Calu3 (cell line): ENCODE measurements at regions not wholly inside any gene's neighbourhood (a gene's known extent, or its start where the extent isn't known, plus 50 kb on each side); places are given as distances from the start of the nearest gene placed in this dataset.

Experiments
- BruUV-seq: library from RNA; stranded (reverse); fragments of 400-500 nt; replicated peaks from 2 replicates; lab custom pipeline; 2021; lab: Mats Ljungman, UMichigan
- CTCF ChIA-PET: fragments of 300-600 bp; sonication (Branson Sonifier 250); formaldehyde crosslinking; loops from one replicate; lab custom pipeline; 2022; ENCODE audit warnings: antibody characterized with exemption; lab: Charles Lee
- DNase-seq: peaks from one replicate; pipeline ENCODE4 v3.0.0; 2022
- H3K27ac Mint-ChIP-seq: one replicate; pipeline ENCODE4 v1.8.0; 2022; ENCODE audit warnings: mixed read lengths; ENCODE audit not compliant: unreplicated experiment
- H3K27me3 Mint-ChIP-seq: one replicate; pipeline ENCODE4 v1.8.0; 2022; ENCODE audit warnings: mixed read lengths; ENCODE audit not compliant: unreplicated experiment
- H3K36me3 Mint-ChIP-seq: one replicate; pipeline ENCODE4 v1.8.0; 2022; ENCODE audit warnings: mild to moderate bottlenecking, moderate library complexity, mixed read lengths; ENCODE audit not compliant: insufficient read depth, unreplicated experiment
- H3K4me1 Mint-ChIP-seq: one replicate; pipeline ENCODE4 v1.8.0; 2022; ENCODE audit warnings: mild to moderate bottlenecking, low read depth, mixed read lengths; ENCODE audit not compliant: unreplicated experiment
- H3K4me3 Mint-ChIP-seq: one replicate; pipeline ENCODE4 v1.8.0; 2022; ENCODE audit warnings: mild to moderate bottlenecking, low read depth, moderate library complexity, mixed read lengths; ENCODE audit not compliant: unreplicated experiment
- H3K9me3 Mint-ChIP-seq: one replicate; pipeline ENCODE4 v1.8.0; 2022; ENCODE audit warnings: low read depth, mixed read lengths; ENCODE audit not compliant: unreplicated experiment
- intact Hi-C: fragments of 100-400 bp; cut with micrococcal nuclease; formaldehyde crosslinking; loops from one replicate; pipeline ENCODE4 v1.10.0; 2022; ENCODE audit not compliant: unreplicated experiment
- TF ChIP-seq, protein P1 (sequence below): fragments of 200-600 bp; IDR thresholded peaks from one replicate; pipeline ENCODE4 v1.8.0; 2022; ENCODE audit warnings: antibody characterized with exemption; ENCODE audit not compliant: unreplicated experiment

DNA sequence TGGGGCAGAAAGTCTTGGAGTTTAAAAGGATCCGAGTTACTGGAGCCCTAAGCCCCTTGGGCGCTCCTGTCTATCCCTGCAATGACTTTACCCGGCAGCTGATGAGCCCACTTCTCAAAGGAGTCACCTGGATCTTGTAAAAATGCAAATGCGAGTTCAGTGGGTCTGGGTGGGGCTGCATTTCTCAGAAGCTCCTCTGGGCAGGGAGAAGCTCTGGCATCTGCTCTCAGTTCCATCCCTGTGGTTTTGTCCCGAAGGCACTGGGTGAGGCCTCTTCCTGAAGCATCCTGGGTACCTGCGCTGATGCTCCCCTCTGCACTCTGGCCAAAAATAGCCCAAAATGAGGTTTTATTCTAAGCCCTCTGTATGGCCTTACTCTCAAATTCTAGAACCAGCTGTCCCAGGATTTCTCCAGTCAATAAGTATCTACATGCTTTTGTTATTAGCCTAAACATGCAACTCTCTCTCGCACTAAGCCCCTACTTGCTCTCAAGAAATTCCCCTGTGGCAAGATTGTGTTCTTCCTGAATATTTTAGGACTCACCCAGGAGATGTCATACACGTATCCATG, 167.8 kb upstream of the APCDD1 start:
- CTCF ChIA-PET: no interaction called here
- DNase-seq: no peak
- TF ChIP-seq, protein P1, sequence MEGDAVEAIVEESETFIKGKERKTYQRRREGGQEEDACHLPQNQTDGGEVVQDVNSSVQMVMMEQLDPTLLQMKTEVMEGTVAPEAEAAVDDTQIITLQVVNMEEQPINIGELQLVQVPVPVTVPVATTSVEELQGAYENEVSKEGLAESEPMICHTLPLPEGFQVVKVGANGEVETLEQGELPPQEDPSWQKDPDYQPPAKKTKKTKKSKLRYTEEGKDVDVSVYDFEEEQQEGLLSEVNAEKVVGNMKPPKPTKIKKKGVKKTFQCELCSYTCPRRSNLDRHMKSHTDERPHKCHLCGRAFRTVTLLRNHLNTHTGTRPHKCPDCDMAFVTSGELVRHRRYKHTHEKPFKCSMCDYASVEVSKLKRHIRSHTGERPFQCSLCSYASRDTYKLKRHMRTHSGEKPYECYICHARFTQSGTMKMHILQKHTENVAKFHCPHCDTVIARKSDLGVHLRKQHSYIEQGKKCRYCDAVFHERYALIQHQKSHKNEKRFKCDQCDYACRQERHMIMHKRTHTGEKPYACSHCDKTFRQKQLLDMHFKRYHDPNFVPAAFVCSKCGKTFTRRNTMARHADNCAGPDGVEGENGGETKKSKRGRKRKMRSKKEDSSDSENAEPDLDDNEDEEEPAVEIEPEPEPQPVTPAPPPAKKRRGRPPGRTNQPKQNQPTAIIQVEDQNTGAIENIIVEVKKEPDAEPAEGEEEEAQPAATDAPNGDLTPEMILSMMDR: no peak
- peaks cover 85% of the 10 kb centered on the region for H3K27me3 Mint-ChIP-seq
- H3K36me3 Mint-ChIP-seq: peaks cover 3% of the 10 kb centered on the region
- no peak overlapping the region for H3K4me3 Mint-ChIP-seq
- H3K9me3 Mint-ChIP-seq: peaks cover 5% of the 10 kb centered on the region
- intact Hi-C loops: no loop called here
- H3K27ac Mint-ChIP-seq: no peak overlapping the region
- H3K4me1 Mint-ChIP-seq: no peaks in the 10 kb centered on the region
- no TSS peak for BruUV-seq

DNA sequence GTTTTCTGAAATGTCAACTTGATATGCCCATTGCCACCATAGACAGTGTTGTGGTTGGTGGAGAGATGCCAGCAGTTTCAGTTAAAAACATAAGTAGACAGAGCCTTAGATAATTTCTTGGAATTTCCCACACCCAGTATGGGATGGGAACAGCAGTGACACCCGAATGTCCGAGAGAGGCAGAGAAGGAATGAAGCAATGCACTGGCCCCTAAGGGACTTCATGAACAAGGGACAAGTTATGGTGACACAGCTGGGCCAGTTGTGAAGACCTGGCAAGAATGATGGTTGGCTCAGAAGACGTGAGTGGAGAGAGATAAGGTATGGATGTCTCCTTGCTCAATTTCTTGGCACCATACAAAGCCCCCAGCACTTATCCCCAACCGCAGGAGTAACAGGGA, 165.2 kb upstream of the APCDD1 start:
- peaks cover 73% of the 10 kb centered on the region for H3K27me3 Mint-ChIP-seq
- no peaks in the 10 kb centered on the region for H3K36me3 Mint-ChIP-seq
- H3K9me3 Mint-ChIP-seq: peaks cover 5% of the 10 kb centered on the region
- H3K27ac Mint-ChIP-seq: no peak overlapping the region
- TF ChIP-seq, protein P1: no peak
- no TSS peak for BruUV-seq
- H3K4me3 Mint-ChIP-seq: no peak overlapping the region
- CTCF ChIA-PET: no interaction called here
- peaks cover 14% of the 10 kb centered on the region for H3K4me1 Mint-ChIP-seq
- DNase-seq: no peak
- intact Hi-C loops: no loop called here

DNA sequence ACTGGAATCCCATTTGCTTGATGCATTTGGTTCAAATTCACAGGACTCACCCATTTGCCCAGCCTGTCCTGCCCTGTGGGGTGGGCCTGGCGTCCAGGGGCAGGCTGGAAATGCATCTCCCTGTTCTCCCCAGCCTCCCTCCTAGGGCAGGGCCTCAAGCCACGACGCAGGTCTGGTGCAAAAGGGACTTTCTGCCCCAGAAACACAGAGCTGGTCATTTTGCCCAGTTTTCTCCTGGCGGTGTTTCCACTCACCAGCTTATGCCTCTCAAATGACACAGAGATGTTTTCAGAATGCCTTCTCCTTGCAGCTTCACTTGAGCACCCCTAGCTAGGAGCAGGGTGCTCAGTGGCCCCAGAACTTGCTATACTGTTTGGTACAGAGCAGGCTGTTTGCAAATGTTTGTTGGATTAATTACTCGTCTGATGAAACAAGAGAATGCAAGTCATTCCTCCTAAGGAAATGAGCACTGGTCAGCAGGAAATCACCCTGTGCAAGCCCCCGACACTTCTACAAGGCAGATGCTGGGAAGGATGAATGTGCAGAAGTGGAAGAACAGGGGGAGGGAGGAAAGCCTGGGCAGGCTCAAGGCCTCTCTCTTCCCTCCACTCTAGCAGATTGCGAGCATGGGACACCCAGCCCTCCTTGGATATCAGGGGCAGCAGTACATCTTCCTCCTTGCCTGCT, 164.3 kb upstream of the APCDD1 start:
- BruUV-seq: no TSS peak
- H3K36me3 Mint-ChIP-seq: no peaks in the 10 kb centered on the region
- CTCF ChIA-PET: no interaction called here
- H3K27ac Mint-ChIP-seq: no peak overlapping the region
- TF ChIP-seq, protein P1: no peak
- peaks cover 5% of the 10 kb centered on the region for H3K9me3 Mint-ChIP-seq
- peaks cover 72% of the 10 kb centered on the region for H3K27me3 Mint-ChIP-seq
- H3K4me1 Mint-ChIP-seq: peaks cover 22% of the 10 kb centered on the region
- no peak for DNase-seq
- intact Hi-C loops: no loop called here
- H3K4me3 Mint-ChIP-seq: no peak overlapping the region

DNA sequence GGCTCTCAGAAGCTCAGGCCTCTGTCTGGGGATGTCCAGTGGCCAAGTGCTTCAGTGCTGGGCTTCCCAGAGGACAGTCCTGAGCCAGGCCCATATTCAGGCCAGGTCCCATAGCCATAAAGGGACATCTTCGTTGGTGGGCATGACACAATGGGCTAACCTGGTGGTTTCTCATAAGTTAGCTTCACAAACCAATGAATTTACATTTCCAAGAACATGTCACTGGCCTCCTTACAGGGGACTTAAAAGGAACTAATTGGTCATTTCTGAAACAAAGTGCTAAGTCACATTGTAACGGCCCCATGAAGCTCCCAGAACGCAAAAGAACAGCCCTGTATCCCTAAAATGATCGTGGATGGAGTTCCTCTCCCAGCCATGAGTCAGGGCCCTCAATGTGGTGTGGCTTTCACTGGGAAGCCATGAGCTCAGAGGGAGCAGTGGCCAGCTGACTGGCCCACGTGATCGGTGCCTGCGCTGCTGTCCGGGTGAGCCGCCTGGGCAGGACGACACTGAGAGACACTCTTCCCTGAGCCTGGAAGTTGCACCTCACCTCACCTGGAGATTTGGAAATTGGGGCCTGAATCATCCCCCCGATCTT, 163.7 kb upstream of the APCDD1 start:
- peaks cover 22% of the 10 kb centered on the region for H3K4me1 Mint-ChIP-seq
- no peak overlapping the region for H3K4me3 Mint-ChIP-seq
- intact Hi-C loops: no loop called here
- CTCF ChIA-PET: no interaction called here
- H3K27ac Mint-ChIP-seq: no peak overlapping the region
- DNase-seq: no peak
- TF ChIP-seq, protein P1: no peak
- peaks cover 66% of the 10 kb centered on the region for H3K27me3 Mint-ChIP-seq
- BruUV-seq: no TSS peak
- no peaks in the 10 kb centered on the region for H3K36me3 Mint-ChIP-seq
- H3K9me3 Mint-ChIP-seq: peaks cover 5% of the 10 kb centered on the region
